ENCODE measurements at regions not wholly inside any gene's neighbourhood (a gene's known extent, or its start where the extent isn't known, plus 50 kb on each side); places are given as distances from the start of the nearest gene placed in this dataset.

DNA sequence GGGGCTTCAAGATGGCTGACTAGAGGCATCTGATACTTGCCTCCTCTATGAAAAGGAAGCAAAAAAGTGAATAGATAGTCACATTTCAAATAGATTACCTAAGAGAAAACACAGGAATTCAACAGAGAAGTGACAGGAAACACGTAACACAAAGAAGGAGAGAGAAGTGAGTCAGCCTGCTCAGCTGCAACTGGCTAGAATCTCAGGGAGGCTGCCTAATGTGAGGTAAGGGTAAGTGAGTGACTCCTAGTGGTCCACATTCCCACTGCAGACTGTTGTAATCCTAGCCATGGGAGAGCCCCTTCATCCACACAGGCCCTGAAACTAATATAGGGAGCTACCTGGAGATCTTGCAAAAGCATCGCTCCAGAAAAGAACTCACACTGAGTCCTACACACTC lies 179.2 kb downstream of the SLC7A11 start:
- Mint-ChIP-seq H3K27ac (no peak overlapping the region), H3K4me3 (no peak overlapping the region), H3K27me3 (no peaks in the 10 kb centered on the region), H3K4me1 (no peaks in the 10 kb centered on the region), H3K36me3 (ENCODE audit: low read depth) (no peaks in the 10 kb centered on the region)
- ATAC-seq (no peak), DNase-seq (no peak)
- H3K9me3 ChIP-seq (ENCODE audit: control insufficient read depth, low read length, poor library complexity, severe bottlenecking), result no peaks in the 10 kb centered on the region

DNA sequence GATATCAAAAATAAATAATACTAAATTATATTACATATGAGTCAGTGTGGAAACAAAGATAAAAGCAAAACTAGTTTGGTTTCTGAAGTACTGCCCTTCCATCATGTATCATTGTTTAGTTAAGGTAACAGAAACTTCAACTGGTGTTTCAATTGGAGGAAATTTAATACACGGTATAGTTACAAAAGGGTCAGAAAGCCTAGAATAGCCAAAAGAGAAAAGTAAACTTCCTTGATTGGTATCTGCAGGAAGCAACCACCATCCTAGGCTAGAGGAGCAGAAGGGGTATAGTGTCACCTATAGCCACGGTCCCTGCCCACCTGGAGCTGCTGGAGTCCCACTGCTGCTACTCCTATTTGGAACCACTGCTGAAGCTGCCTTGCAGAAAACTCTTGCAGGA lies 185.6 kb downstream of the SLC7A11 start:
- Mint-ChIP-seq H3K4me3 (no peak overlapping the region), H3K27ac (no peak overlapping the region), H3K4me1 (no peaks in the 10 kb centered on the region), H3K27me3 (no peaks in the 10 kb centered on the region), H3K36me3 (ENCODE audit: low read depth) (no peaks in the 10 kb centered on the region)
- DNase-seq (no peak), ATAC-seq (no peak)
- H3K9me3 ChIP-seq (ENCODE audit: control insufficient read depth, low read length, poor library complexity, severe bottlenecking), result no peaks in the 10 kb centered on the region

DNA sequence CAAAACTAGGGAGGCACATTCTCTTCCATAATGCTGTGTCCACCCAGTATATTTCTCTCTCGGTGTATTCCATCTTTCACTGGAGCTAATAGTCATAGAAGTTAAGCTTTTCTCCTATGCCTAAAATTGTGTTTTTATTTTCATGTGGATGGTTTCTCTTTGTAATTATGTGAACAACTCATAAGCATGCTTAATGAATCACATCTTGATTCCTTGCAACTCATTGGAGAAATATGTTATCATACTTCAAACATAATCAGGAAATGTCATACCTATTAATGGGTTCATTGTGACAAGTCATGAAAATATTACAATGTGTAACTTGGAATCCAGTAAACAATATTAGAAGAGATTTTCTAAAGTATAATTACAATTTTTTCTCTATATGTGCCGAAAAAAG lies 186.3 kb downstream of the SLC7A11 start:
- H3K36me3 Mint-ChIP-seq (ENCODE audit: low read depth), result no peaks in the 10 kb centered on the region

DNA sequence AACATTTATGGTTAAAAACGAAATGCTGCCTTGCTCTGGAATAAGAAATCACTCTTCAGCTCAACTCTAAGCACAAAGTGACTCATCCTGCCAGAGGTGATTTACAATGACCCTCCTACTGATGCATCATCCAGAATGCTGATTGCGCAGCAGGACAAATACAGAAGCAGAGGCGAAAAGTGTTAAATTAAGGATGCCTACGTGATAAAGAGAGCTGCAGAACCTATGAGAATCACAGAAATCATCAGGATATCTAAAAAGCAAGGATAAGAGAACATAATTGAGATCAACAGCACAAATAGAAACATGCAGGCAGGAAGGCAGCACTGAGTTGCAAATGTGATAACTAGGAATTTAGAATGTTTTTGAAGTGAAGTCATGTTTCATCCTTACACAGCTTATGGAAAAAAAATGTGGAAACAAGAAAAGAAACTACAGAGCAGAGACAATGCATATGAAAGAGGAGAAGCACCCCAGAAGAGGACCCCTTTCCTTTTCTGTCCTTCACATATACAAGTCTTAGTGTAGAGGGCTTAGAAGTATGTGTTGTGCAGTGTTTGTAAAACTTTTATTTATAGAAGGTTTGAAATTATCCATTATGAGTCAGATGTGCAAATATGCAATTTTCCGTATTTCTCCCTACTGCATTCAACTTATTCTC lies 188.4 kb downstream of the SLC7A11 start:
- Mint-ChIP-seq H3K4me1 (no peaks in the 10 kb centered on the region), H3K4me3 (no peak overlapping the region), H3K36me3 (ENCODE audit: low read depth) (no peaks in the 10 kb centered on the region), H3K27me3 (no peaks in the 10 kb centered on the region), H3K27ac (no peak overlapping the region)
- DNase-seq (no peak), ATAC-seq (no peak)
- no peaks in the 10 kb centered on the region for H3K9me3 ChIP-seq (ENCODE audit: control insufficient read depth, low read length, poor library complexity, severe bottlenecking)

More for the DNA sequence above, 186.3 kb downstream of the SLC7A11 start:
- Mint-ChIP-seq H3K4me3 (no peak overlapping the region), H3K27ac (no peak overlapping the region), H3K27me3 (no peaks in the 10 kb centered on the region), H3K4me1 (no peaks in the 10 kb centered on the region)
- ATAC-seq (no peak), DNase-seq (no peak)
- no peaks in the 10 kb centered on the region for H3K9me3 ChIP-seq (ENCODE audit: control insufficient read depth, low read length, poor library complexity, severe bottlenecking)

DNA sequence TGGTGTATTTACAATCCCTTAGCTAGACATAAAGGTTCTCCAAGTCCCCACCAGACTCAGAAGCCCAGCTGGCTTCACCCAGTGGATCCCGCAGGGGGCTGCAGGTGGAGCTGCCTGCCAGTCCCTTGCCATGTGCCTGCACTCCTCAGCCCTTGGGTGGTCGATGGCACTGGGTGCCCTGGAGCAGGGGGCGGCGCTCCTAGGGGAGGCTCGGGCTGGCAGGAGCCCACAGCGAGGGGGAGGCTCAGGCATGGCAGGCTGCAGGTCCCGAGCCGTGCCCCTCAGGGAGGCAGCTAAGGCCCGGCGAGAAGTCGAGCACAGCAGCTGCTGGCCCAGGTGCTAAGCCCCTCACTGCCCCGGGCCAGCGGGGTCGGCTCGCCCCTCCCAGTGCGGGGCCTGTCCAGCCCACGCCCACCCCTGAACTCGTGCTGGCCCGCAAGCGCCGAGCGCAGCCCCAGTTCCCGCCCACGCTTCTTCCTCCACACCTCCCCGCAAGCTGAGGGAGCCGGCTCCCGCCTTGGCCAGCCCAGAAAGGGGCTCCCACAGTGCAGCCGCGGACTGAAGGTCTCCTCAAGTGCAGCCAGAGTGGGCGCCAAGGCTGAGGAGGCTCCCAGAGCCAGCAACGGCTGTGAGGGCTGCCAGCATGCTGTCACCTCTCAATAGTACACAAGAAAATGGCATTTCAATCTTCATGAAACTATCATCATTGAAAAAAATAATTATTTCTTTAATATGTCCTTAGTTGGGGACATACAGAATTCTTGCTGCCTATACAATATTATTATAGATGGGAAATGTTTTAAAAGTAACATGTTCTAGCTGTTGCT lies 189.1 kb downstream of the SLC7A11 start:
- ATAC-seq (no peak), DNase-seq (no peak)
- Mint-ChIP-seq H3K36me3 (ENCODE audit: low read depth) (no peaks in the 10 kb centered on the region), H3K4me3 (no peak overlapping the region), H3K4me1 (no peaks in the 10 kb centered on the region), H3K27me3 (no peaks in the 10 kb centered on the region), H3K27ac (no peak overlapping the region)
- H3K9me3 ChIP-seq (ENCODE audit: control insufficient read depth, low read length, poor library complexity, severe bottlenecking), result no peaks in the 10 kb centered on the region

DNA sequence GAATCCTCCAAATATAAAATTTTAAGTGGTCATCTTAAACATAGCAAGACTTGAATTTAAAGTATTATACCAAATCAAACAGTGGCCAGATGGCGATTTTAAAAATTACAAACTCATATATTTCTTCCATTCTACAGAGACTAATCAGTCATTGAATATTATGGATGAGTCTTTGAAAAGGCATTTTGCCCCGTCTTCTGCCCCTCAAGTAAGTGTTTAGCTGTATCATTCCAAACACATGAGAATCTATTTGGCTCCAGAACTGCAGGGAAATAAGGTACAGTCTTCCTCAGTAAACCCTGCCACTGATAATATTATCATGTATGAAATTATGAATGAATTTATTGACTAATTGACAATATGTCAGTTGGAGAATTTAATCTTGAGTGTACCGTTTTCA lies 191.0 kb downstream of the SLC7A11 start:
- DNase-seq, result no peak
- Mint-ChIP-seq H3K36me3 (ENCODE audit: low read depth) (no peaks in the 10 kb centered on the region), H3K4me1 (no peaks in the 10 kb centered on the region), H3K4me3 (no peak overlapping the region), H3K27ac (no peak overlapping the region), H3K27me3 (no peaks in the 10 kb centered on the region)
- H3K9me3 ChIP-seq (ENCODE audit: control insufficient read depth, low read length, poor library complexity, severe bottlenecking), result no peaks in the 10 kb centered on the region
- no peak for ATAC-seq

DNA sequence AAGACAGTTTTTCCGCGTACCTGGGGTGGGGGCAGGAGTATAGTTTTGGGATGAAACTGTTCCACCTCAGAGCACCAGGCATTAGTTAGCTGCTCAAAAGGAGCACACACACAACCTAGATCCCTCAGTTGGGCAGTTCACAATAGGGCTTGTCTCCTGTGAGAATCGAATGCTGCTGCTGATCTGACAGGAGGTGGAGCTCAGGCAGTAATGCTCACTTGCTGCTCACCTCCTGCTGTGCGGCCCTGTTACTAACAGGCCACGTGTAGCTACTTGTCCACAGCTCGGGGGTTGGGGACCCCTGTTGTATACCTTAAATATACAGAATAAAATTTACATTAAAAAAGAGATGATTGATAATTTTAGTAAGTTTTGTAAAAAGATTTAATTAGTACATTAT lies 191.5 kb downstream of the SLC7A11 start:
- Mint-ChIP-seq H3K4me1 (no peaks in the 10 kb centered on the region), H3K4me3 (no peak overlapping the region), H3K27me3 (no peaks in the 10 kb centered on the region), H3K27ac (no peak overlapping the region), H3K36me3 (ENCODE audit: low read depth) (no peaks in the 10 kb centered on the region)
- ATAC-seq (no peak), DNase-seq (no peak)
- H3K9me3 ChIP-seq (ENCODE audit: control insufficient read depth, low read length, poor library complexity, severe bottlenecking), result no peaks in the 10 kb centered on the region

DNA sequence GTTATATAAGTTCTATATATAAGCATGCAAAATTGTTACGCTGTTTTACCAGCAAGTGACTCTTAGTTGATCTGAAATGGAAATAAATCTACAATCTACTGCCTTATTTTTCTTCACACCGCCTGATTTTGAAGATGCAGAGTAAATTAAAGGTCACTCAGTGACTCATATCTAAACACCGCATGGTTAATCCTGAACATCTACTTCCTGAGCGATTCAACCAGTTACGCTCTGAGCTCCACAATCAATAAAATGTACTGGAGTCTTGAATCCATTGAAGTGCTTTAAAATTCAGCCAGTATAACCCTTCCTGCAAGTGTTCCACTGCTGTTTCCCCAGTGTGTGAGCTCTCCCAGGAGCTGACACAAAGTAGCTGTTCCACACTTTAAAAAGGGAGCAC lies 192.8 kb downstream of the SLC7A11 start:
- Mint-ChIP-seq H3K4me3 (no peak overlapping the region), H3K27me3 (no peaks in the 10 kb centered on the region), H3K27ac (no peak overlapping the region), H3K4me1 (no peaks in the 10 kb centered on the region), H3K36me3 (ENCODE audit: low read depth) (no peaks in the 10 kb centered on the region)
- ATAC-seq (no peak), DNase-seq (no peak)
- H3K9me3 ChIP-seq (ENCODE audit: control insufficient read depth, low read length, poor library complexity, severe bottlenecking), result no peaks in the 10 kb centered on the region

DNA sequence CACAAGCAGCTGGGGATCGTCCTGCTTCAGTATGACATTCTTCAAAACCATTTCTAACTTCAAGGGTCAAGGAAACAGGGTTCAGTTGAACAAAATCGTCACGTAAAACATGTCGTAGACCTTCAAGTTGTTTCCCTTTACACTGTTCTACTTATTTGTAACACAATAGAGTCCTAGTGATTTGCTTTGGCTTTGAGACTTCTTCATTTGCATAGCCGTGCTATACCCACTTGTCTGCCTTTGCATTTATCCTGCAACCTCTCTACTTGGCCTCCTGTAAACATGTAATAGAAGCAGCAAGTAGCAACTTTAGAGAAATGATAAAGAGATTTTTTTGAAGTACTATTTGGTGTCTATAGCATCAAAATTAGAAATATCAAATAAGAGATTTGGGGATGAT lies 194.9 kb downstream of the SLC7A11 start:
- ATAC-seq (no peak), DNase-seq (no peak)
- no peak overlapping the region for H3K27ac Mint-ChIP-seq
- H3K36me3 Mint-ChIP-seq (ENCODE audit: low read depth), result no peaks in the 10 kb centered on the region
- H3K27me3 Mint-ChIP-seq, result no peaks in the 10 kb centered on the region
- no peak overlapping the region for H3K4me3 Mint-ChIP-seq
- H3K4me1 Mint-ChIP-seq, result no peaks in the 10 kb centered on the region
- H3K9me3 ChIP-seq (ENCODE audit: control insufficient read depth, low read length, poor library complexity, severe bottlenecking), result no peaks in the 10 kb centered on the region

DNA sequence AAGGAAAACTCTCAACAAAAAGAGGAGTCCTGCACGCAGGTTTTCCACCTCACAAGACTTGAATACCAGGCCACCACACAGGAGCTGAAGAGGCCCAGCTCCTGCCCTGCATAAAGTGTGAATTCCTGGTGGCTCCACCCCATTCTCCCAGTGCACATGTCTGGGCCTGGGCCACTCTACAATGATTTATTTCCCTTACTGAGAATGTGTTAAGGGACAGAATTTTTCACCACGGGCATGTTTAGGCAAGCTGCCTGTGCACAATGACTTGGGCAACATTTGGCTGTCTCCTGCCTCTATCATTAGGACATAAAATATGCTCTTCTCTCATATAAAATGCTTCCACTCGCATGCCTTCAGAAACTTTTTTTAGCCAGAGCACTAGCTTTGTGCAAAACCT lies 197.1 kb downstream of the SLC7A11 start:
- H3K27me3 Mint-ChIP-seq, result no peaks in the 10 kb centered on the region
- H3K4me3 Mint-ChIP-seq, result no peak overlapping the region
- H3K4me1 Mint-ChIP-seq, result no peaks in the 10 kb centered on the region
- H3K27ac Mint-ChIP-seq, result no peak overlapping the region
- no peak for ATAC-seq
- DNase-seq, result no peak
- H3K9me3 ChIP-seq (ENCODE audit: control insufficient read depth, low read length, poor library complexity, severe bottlenecking), result no peaks in the 10 kb centered on the region
- no peaks in the 10 kb centered on the region for H3K36me3 Mint-ChIP-seq (ENCODE audit: low read depth)

DNA sequence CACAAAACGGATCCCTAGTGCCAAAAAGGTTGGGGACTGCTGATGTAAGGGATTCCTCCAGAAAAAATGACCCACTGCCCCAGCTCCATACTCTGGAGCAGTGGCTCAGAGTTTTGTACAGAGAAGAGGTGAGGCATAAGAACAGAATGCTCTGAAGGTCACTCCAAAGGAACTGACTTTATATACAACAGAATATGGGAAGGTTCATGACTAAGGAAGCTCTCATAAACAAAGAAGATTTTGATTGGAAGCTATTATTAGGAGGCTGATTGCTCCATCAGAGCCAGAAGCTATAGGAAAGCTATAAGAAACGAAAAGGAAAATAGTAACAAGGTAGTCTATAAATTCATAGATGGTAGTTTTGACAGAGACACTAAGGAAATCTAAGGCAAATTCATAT lies 203.1 kb downstream of the SLC7A11 start:
- Mint-ChIP-seq H3K36me3 (ENCODE audit: low read depth) (no peaks in the 10 kb centered on the region), H3K27me3 (no peaks in the 10 kb centered on the region), H3K27ac (no peak overlapping the region), H3K4me1 (no peaks in the 10 kb centered on the region), H3K4me3 (no peak overlapping the region)
- DNase-seq, result no peak
- ATAC-seq, result no peak
- H3K9me3 ChIP-seq (ENCODE audit: control insufficient read depth, low read length, poor library complexity, severe bottlenecking), result no peaks in the 10 kb centered on the region

DNA sequence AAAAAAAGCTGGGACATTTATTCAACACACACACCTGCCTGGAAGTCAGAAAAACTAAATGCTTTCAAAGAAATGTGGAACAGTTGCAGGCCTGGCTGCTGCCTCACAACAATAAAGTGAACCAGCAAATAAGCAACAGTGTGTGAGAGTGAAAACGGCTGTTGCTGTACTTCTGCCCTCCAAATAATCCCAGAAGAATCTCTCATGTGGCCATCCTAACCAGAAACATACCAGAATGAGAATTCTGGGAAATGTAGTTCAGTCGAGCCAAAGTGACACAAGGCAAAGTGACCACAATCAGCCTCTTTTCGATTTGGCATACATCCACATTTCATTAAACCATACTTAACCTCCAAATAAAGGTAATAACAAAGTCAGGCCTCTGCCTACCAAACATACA lies 204.5 kb downstream of the SLC7A11 start:
- no peaks in the 10 kb centered on the region for H3K4me1 Mint-ChIP-seq
- DNase-seq (no peak), ATAC-seq (no peak)
- H3K27ac Mint-ChIP-seq, result no peak overlapping the region
- H3K27me3 Mint-ChIP-seq, result no peaks in the 10 kb centered on the region
- no peak overlapping the region for H3K4me3 Mint-ChIP-seq
- H3K36me3 Mint-ChIP-seq (ENCODE audit: low read depth), result no peaks in the 10 kb centered on the region
- no peaks in the 10 kb centered on the region for H3K9me3 ChIP-seq (ENCODE audit: control insufficient read depth, low read length, poor library complexity, severe bottlenecking)

DNA sequence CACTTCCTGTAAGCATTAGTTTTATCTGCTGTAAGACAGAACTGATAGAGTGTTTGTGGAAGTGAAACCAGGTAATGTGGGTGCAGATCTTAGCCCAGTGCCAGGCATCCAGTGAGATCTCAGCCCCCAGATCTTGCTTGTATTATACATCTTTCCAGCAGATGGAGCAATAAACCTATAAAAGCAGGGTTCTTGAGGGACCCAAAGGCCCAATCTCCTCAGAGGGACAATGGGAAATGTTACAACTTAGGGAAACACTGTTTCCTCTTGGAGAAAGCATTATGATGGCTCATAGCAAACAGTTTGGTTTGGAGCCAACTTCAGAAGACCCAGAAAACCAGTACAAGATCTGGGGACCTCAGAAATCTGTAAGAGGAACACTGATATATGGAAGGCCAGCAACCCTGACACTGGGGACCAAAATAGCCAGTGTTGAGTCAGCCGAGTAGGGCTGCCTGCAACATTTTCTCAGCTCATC lies 206.3 kb downstream of the SLC7A11 start:
- DNase-seq, result no peak
- no peaks in the 10 kb centered on the region for H3K4me1 Mint-ChIP-seq
- no peaks in the 10 kb centered on the region for H3K36me3 Mint-ChIP-seq (ENCODE audit: low read depth)
- H3K27me3 Mint-ChIP-seq, result no peaks in the 10 kb centered on the region
- H3K4me3 Mint-ChIP-seq, result no peak overlapping the region
- H3K9me3 ChIP-seq (ENCODE audit: control insufficient read depth, low read length, poor library complexity, severe bottlenecking), result no peaks in the 10 kb centered on the region
- peak; percentile 62 for ATAC-seq
- H3K27ac Mint-ChIP-seq, result no peak overlapping the region

DNA sequence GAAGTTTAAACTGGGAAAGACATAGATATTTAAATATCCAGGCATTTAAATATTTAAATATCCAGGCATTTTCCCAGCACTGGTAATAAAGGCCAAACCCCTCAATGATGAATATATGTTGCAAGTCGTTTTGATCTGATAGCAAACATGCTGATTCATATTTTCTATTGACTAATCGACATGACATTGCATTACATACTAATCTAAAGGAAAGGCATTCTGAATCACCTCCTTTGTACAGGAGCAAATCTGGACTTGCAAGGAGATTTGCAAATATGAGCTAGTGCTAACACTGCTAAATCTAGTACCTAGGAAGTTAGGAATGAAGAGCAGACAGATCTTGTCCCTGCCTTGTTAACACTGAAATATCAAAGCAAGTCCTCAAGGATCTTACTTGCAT lies 207.3 kb downstream of the SLC7A11 start:
- DNase-seq, result no peak
- no peaks in the 10 kb centered on the region for H3K9me3 ChIP-seq (ENCODE audit: control insufficient read depth, low read length, poor library complexity, severe bottlenecking)
- H3K4me1 Mint-ChIP-seq, result no peaks in the 10 kb centered on the region
- no peak overlapping the region for H3K27ac Mint-ChIP-seq
- no peak overlapping the region for H3K4me3 Mint-ChIP-seq
- no peak for ATAC-seq
- H3K27me3 Mint-ChIP-seq, result no peaks in the 10 kb centered on the region
- H3K36me3 Mint-ChIP-seq (ENCODE audit: low read depth), result no peaks in the 10 kb centered on the region
